GM19025 (cell line): ENCODE measurements at regions not wholly inside any gene's neighbourhood (a gene's known extent, or its start where the extent isn't known, plus 50 kb on each side); places are given as distances from the start of the nearest gene placed in this dataset.

Experiments used
- ATAC-seq: cut with Tn5 transposase; IDR thresholded peaks from one replicate; pipeline ENCODE4 v1.9.1; 2021; ENCODE audit warnings: mild to moderate bottlenecking, low read depth, moderate library complexity; ENCODE audit not compliant: unreplicated experiment

DNA sequence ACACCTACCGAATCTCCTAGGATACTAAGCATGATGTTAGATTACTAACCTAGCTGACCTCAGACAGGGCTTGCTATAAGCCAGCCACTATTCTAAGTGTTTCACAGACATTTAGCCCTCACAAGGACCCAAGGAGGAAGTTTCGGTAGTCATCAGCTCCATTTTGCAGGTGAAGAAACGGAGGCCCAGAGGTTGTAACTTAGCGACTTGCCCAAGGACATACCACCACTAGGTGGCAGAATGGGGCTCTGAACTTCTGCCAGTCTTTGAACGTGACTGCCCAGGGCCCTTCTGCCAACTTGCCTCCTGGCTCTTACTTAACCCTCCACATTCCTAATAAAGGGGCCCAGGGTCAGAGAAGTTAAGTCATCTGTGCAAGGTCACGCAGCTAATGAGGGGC, 283.5 kb downstream of the C1orf94 start:
- no peak for ATAC-seq

DNA sequence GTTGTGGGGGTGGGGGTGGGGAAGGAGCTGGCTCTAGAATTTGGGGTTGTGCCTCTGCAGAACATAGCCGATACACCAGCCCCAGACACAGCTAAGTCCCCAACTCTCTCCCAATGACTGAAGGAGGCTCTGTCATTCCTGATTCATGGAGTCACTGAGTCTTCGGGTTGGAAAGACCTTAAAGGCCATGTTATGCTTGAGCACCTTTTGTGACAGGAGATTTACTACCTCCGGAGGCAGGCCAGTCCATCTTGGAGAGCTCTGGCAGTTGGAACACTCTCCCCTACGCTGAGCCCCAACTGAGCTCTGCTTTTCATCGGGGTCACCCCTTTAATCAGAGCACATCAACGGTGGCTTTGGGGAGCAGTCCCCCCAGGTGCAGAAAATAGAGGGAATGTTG, 284.4 kb upstream of the GJB5 start:
- ATAC-seq, result no peak

DNA sequence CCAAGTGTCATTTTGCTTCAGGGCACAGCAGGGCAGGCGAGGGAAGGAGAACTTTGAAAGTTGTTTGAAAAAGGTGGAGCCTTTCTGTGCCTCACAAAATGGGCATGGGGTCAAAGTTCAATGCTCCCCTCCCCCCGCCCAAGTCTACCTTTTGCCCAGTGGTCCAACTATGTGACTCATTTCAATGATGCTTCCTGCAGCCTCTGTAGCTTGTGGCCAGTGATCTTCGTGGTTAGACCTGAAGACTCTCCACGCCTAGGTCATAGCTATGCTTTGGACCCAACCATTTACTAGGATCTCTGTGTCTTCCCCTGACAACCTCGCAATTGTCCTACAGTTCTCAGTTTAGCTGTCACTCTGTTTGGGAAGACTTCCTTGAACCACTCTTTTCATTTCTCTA, 280.3 kb upstream of the GJB5 start:
- no peak for ATAC-seq

DNA sequence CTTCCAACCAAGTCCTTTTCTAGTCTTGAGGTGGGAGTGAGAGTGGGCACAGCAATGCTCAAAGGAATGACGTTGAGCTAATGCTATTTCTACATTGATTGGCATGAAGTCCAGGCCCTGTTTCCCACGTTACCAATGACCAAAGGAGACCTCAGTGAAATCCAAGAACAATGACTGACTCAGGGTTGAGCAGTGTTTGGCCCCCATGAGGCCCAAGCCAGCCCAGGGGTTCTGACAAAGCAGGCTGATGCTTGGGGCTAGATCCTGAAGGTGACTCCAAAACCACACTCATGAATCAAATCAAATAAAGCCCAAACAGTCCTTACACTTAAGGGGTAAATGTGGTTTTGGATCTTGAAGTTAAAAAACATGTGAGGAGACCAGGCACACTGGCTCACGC, 278.5 kb upstream of the GJB5 start:
- ATAC-seq, result no peak

DNA sequence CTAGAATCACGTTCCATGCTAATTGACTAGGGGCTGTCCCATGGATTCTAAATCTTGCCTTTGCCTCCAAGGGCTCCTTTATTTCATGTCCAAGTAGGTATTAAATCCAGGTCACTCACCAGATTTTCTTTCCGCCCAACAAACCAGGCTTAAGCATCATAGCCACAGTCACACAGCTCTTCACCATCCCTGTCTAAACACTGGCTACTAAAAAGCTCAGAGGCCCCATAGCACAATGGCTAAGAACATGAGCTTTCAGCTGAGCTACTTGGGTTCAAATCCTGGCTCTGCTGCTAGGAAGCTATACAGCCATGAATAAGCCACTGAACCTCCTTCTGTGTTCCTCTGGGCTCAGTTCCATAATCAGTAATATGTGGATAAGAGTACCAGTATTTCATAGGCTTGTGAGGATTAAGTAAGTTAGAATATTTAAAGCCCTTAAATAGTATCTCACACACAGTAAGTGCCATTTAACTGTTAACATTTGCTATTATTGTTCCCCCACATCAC, 277.2 kb upstream of the GJB5 start:
- no peak for ATAC-seq

GRCh38 chr1:34478515-34479076, 276.3 kb upstream of the GJB5 start:
- no peak for ATAC-seq

- no peak for ATAC-seq
These were observed 275.1 kb upstream of the GJB5 start for GRCh38 chr1:34479731-34480130.

GRCh38 chr1:34488080-34488708, 266.7 kb upstream of the GJB5 start:
- ATAC-seq, result no peak

DNA sequence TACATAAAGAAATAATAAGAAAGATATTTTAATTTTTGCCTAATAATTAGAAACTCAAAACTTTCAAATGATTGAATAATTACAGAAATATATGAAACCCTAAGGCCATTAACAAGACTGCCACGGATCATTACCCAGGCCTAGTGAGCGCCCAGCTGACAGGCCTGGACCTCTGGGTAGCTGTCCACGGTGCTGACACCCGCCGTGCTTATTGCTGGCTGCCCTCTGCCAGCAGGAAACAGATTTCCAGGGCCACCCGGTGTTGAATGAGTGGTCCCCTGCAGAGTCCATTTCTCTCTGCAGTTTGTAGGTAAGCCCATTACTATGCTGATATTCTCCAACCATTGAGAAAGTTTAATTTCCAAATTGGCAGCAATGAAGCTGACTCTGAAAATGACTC, 254.4 kb upstream of the GJB5 start:
- ATAC-seq, result no peak

GRCh38 chr1:34511802-34512201, 243.0 kb upstream of the GJB5 start:
- no peak for ATAC-seq

DNA sequence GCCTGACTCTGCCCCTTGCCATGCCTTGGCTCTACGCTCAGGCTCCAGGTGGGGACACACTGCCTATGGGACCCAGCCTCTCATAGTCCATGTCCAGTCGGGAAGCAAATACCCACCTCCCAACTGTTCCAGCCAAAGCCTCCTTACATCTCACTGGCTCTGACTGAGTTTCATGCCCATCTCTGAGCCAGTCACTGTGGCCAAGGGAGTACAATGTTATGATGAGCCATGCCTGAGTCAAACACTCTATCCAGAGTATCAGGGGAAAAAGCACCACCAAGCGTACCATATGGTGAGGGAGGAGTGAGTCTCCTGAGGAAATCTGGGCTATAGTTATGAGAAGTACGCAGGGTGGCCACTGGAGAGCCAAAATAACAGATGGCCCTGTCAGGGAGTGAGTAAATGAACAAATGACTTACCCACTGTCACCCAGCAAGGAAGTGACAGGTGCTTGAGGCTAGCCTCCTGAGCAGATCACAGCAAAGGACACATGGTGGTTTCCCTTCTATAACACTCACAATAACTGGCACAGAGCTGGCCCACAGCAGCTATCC, 236.6 kb upstream of the GJB5 start:
- no peak for ATAC-seq

GRCh38 chr1:34520111-34520510, 234.7 kb upstream of the GJB5 start:
- no peak for ATAC-seq

DNA sequence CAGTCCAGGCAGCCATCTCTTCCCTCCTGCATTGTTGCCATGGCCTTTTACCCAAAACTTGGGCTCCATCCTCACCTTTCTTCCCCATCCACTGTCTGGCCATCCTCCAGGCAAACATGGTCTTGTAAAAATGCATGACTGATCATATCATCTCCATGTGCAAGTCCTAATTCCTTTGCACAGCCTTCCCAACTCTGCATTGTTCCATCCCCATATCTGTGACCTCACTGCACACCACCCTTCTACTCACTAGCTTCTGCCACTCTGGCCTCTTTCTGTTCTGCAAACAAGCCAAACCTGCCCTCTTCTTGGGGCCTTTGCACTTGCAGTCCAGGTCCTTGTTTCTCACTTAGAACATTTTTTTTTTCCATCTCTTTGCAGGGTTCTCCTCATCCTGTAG, 230.1 kb upstream of the GJB5 start:
- no peak for ATAC-seq

DNA sequence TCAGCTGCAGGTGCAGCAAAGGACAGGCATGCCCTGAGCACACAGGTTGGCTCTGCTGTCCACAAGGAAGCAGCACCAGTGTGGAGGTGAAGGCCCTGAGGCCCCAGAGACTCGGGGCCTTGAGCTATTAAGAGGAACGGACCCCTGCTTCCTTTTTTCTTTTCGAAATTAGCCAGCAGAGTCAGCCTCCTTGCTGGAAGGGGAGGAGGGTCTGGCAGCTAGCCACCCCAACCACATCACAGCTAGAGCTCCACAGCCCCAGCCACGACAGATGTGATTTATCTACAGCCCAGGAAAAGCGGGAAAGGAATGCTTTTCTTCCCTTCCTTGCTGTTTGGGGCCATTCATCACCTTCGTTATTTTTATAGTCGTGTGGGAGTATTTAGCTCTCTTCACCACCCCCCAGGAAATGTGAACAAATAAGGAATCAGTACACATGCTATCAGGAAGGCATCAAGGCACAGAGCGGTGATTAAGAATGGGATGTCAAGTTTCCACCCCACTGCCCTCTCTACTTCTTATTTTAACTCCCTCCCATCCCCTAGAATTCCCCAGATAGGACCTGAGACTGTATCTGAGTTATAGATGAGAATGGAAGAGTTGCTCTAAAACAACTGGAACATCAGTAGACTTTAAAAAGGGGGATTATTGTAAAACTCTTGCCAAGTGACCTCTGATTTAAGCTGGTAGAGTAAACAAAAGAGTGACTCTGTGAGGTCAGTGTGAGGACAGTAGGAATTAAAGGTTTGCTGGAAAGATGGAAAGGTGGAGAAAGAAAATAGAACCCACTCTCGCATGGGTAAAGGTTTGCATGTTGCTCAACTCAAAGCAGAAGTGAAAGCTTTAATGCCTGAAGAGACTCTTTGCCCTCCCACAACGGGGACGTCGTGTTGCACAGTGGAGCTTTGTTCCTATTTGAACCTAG, 224.7 kb upstream of the GJB5 start:
- ATAC-seq, result peak; percentile 54

DNA sequence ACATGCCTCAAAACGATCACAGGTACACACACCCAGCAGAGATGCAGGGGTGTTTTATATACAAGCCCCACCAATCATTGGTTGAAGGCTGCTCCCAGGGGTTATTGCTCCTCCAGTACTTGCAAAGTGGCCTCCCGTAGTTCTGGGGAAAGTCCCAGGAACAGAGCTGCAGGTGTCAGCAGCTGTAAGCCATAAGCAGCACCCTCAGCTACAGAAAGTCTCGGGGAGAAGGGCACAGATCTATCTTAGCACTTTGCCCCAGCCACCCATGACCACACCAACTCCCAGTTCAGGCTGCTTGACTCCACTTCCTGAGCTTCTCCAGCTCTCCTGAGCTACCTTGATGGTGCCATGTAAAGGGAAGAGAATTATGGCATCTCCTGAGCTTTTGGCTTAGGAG, 222.7 kb upstream of the GJB5 start:
- ATAC-seq, result peak; percentile 67

- no peak for ATAC-seq
These were observed 216.4 kb upstream of the GJB5 start for GRCh38 chr1:34538481-34538880.

DNA sequence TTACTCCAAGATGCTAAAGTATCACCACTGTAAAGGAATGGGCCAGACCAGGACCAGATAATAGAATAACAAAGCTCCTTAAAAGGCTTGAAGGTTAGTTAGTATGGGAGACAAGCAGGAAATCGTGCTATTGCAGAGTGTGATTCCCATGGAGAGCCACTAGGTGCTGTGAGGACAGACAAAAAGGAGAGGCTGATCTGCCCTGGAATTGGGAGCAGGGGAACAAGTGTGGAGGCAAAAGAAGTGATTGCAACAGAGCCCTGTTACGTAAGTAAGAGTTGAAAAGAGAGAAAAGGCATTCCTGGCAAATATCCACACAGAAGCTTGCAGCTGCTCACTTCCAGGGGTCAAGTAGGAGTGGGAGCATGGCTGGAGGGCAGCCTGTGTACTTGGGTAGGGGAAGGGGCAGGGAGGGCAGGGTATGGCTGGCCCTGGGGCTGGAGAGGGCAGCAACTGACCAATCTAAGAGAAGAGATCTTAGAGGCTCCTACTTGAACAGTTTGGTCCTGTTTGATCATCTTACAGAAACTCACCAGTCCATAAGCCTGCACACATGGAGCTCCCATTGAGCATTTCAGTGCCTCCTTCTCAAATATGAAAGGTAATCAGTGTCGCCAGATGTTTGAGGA, 207.7 kb upstream of the GJB5 start:
- no peak for ATAC-seq

DNA sequence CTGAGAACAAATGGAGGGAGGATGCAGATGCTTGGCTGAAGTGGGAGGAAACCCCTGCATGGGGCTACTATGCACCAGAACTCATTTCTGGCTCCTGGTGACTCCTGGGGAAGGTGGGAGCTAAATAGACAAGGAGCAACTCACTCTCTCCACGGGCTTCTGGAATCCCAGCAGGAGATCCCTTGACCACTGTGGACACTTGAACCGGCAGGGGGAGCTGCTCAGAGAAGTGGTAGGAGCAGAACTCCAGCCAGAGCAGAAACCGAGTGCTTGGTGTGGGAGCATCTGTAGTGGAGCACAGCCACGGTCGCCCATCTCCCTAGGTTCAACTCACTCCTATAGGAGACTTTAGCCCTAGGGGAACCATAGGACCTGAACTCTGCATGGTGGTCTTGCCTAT, 205.6 kb upstream of the GJB5 start:
- no peak for ATAC-seq

DNA sequence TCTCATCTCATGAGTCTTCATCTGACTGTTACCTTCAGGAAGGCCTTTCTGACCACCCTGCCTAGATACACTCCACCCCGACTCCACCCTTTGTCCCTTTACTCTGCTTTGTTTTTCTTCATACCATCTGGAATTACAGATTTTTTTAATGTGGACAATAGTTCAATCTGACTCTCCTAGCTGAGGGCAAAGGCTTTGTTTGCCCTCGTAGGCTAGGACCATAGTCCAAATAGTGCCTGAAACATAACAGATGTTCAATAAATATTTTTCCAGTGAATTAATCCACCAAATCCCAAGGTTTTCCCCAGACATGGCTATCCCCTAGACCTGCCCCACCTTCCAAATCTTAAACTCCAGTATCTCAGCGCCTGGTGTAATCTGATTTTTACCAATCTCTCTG, 176.5 kb upstream of the GJB5 start:
- no peak for ATAC-seq

GRCh38 chr1:34582356-34582755, 172.5 kb upstream of the GJB5 start:
- ATAC-seq, result no peak

DNA sequence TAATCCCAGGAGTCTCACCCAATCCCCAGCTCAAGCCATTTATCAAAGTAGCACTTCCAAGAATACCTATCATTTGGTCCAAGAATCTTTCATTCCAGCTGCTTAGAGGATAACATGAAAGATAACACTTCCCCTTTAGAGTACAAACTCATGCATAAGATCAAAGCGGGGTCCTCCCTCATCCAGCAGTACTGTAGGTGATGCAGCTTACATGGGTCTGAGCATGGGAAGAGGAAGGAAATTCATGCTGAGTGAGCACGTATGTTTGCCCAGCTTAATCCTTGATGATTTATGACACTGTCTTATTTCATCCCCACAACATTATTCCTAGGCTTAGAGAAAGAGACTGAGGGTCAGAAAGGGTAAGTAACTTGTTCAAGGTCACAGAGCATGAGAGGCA, 167.1 kb upstream of the GJB5 start:
- ATAC-seq, result no peak
